HG02943 (cell line): ENCODE measurements at regions not wholly inside any gene's neighbourhood (a gene's known extent, or its start where the extent isn't known, plus 50 kb on each side); places are given as distances from the start of the nearest gene placed in this dataset.

Experiments used
- ATAC-seq: cut with Tn5 transposase; IDR thresholded peaks from one replicate; pipeline ENCODE4 v1.9.1; 2021; ENCODE audit warnings: mild to moderate bottlenecking, low read depth, moderate library complexity; ENCODE audit not compliant: unreplicated experiment

DNA sequence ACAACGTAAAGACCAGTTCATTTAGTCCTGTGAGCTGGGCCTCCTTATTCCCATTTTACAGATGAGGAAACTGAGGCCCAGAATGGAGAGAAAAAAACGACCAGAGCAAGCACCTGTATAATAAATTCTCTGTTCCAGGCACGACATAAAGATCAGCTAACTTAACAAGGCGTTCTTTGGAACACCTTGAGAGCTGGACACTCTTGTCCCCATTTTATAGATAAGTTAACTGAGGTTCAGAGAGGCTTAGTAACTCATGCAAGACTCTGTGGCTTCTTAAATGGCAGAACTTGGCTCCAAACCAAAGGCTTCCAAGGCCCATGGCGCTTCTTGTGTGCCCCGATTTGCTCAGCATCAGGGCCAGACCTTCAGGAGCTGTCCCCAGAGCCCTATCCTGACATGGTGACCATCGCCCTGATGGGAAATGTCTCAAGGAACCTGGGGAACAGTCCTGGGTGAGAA, 142.1 kb downstream of the VEGFA start:
- no peak for ATAC-seq

DNA sequence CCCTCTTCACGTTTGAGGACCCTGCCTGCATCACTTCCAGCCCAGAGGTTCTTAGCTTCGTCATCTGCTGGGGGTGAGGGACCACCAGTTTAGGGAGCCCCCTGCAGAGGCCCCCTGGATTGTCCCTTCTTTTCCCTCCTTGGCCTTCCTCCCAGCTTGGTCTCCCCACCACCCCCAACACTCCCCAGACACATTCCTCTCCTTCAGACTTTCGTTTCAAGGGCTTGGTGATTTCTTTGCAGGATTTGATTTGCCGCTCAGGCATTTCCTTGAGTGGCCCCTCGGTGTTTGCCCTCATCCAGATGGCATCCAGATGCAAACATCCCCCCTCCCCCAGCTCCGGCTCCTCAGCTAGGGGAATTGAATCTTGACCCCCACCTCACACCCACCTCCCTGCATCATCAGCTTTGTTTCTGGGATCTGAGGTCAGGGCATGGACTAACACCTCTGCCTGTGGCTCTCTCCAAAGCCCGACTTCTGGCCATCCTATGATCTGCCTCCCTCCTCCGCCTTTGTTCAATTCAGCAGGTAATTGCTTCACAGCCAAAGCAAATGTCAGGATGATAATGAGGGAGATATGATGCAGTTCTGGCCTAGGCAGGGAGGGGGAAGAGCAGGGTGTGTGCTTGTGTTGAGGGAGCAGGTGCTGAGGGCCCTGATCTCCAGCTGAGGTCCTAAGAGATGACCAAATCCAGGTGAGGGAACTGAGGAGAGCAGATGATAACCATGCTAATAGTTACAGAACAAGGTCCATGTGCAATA, 141.5 kb downstream of the VEGFA start:
- no peak for ATAC-seq

- ATAC-seq, result no peak
Measured at GRCh38 chr6:43910638-43911353, 140.8 kb downstream of the VEGFA start.

GRCh38 chr6:43910149-43910637, 140.2 kb downstream of the VEGFA start:
- ATAC-seq, result no peak

- no peak for ATAC-seq
Measured at GRCh38 chr6:43909474-43910148, 139.6 kb downstream of the VEGFA start.

DNA sequence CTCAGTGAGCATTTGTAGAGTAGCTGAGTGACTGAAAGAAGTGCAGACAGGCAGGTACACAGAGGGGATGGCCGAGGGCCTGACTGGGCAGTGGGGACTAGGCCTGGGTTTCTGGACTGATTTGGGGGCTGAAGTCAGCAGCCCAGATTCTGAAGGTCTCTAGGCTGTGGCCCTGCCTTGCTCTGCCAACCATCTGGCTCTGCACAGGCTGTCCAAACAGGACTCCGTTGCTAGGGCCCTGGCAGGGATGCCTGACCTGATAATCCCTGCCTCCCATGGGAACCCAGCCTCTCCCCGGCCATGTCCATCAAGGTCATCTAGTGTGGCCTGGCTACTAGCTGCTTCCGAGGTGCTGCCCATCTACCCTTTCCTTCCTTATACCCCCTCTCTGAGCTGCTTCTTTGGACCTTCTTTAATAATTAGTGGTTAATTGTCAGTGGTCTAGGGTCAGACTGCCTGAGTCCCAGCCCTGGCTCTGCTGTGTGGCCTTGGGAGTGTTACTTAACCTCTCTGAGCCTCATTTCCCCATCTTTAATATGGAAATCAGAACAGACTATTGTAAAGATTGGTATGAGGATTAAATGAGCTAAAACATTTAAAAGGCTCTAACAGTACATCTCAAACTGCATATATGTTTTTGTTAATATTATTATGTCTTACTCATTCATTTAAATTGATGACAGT, 137.9 kb downstream of the VEGFA start:
- ATAC-seq, result no peak

GRCh38 chr6:43907312-43907711, 137.3 kb downstream of the VEGFA start:
- no peak for ATAC-seq

DNA sequence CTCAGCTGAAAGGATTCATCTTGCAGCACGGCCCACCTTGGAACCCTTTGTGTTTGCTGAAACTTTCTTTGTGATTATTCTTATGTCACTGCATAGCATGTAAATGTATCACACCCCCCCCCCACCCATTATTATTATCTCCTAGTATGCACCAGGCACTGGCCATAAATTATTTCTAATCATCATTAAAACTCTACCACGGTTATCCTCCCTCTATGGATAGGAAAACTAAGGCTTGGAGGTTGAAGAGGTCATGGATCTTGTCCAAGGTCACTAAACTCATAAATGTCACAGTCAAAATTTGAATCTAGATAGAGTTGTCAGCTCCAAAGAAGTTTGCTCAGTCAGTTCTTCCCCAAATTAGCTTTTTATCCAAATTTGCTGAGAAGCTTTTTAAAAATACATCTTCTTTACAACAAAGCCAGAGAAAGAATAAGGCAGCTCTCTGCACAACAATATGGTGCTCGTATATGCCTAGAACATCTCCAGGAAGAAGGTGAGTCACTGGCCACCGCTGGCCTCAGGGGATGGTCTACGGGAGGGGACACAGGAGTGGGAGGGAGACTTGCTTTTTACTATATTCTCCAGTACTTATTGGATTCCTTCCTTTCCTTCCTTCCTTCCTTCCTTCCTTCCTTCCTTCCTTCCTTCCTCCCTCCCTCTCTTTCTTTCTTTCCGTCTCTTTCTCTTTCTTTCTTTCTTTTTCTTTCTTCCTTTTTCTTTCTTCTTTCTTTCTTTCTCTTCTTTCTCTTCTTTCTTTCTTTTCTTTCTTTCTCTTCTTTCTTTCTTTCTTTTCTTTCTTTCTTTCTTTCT, 134.5 kb downstream of the VEGFA start:
- ATAC-seq, result no peak

- no peak for ATAC-seq
Measured at GRCh38 chr6:43903739-43904290, 133.8 kb downstream of the VEGFA start.

DNA sequence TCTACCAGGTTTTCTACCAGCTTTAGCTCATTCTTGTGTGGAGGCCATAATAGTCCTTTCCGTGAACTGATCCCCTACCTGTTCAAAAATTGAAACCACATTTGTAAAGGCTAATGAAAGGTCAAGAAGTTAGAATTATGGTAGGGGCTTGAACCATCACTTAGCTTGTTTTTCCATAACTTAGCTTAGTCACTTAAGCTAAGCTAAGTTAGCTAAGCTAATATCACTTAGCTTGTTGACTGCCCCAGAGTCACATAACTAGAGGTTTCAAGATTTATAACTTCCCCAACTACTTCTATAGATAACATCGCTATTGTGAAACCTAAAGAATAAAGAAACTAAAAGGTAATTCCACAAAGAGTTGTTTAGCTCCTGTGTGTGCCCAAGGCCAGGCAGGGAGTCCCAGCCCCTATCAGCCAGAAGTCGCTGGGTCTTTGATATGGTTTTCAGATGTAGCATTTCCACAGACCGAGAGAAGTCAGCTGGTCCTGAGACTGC, 131.8 kb downstream of the VEGFA start:
- ATAC-seq, result no peak

GRCh38 chr6:43900916-43901732, 131.1 kb downstream of the VEGFA start:
- no peak for ATAC-seq

DNA sequence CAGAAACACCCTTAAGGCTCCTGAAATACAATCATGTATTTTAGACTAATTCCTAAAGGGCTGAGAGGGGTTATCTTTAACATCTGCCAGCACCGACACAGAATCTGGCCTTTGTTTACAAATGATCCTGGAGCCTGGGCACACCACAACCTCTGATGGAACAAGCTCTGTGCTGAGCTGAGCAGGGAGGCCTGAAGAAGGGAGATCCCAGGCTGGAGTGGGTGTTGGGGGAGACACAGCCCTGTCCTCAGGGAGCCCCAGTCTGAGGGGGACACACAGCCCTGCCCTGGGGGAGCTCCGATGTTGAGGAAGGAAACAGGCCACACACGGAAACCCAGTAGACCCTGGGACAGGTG, 130.5 kb downstream of the VEGFA start:
- ATAC-seq, result no peak

- no peak for ATAC-seq
Measured at GRCh38 chr6:43899830-43900229, 129.8 kb downstream of the VEGFA start.

DNA sequence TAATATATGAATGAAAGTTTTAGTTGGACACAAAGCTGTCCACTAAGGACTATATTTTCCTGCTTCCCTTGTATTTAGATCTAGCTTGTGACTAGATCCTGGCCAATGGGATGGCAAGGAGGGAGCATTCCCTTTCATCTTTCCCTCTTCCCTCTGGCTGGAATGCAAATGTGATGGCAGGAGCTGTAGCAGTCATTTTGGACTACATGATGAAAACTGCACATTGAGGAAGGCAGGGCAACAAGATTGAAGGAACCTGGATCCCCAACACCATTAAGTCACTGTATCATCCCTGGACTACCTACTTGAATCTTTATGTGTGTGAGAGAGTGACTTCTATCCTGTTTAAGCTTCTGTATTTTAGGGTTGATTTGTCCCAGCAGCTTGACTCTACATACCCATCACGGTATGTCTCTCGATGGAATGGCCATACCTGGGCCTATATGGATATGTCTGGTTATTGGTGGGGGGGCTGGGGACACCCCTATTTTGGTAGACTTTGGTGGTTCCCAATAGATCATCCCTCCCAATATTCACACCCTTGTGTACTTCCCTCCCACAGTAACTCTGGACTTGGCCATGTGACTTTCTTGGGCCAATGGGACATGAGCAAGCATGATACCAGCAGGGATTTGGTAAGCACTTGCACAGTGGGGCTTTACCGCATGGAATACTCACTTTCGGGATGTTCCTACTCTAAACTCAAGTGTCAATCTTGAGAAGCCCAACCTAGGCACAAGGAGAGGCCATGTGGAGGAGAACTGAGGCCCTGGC, 128.5 kb downstream of the VEGFA start:
- ATAC-seq, result no peak

GRCh38 chr6:43897571-43898302, 127.7 kb downstream of the VEGFA start:
- no peak for ATAC-seq

DNA sequence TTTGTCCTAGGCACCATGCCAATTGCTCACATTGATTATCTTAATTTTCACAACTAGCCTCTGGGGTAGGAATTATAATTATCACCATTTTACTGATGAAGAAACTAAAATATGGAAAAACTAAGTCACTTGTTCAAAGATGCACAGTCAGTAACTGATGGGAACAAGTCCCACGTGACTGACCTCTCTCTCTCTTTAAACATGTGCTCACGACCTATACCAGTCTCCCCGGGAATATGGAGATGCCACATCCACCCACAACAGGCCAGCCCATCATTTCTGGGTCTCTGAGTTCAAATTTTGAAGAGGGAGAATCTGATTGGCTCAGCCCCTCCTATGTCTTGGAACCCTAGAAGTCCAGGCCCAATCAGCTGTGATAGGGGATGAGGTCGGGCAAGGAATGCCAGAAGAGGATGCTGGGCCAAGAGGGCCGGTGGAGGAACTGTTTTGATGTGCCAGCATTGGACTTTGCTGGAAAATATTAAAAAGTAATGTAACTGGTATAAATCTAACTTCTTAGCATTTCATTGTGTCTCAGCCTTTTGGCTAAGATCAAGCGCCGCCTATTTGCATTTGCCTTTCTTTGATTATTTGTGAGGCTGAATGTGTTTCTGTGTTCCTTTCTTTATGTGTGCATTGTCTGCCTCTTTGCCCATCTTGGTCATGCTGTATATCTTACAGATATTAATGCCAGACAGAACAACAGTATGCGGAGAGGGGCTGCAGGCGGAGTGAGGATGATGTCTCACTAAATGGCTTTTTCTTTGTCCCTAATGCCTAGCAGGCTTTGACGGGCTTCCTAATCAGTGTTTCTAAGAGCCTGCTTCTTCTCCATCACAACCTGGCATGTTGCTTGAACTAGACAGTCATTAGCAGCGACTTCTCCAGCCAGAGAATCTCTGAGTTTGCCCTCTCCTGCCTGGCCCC, 126.6 kb downstream of the VEGFA start:
- no peak for ATAC-seq
